Heart left ventricle (tissue), 13 donors: ENCODE measurements at regions not wholly inside any gene's neighbourhood (a gene's known extent, or its start where the extent isn't known, plus 50 kb on each side); places are given as distances from the start of the nearest gene placed in this dataset.
"Not testable (repeated sequence)": the region's sequence is repeated elsewhere in the genome, so short reads cannot be mapped to it uniquely, and the experiment has no call there.

ENCODE experiments used
- CTCF ChIP-seq, 12 donors: fragments of 200-600 bp; sonication (generic) in 4 of 12; IDR thresholded peaks; one replicate each; pipeline versions ENCODE4 v1.5.0 to v1.8.0; 2018 to 2022; ENCODE audit warnings: antibody characterized with exemption in 12 of 12, mild to moderate bottlenecking in 5 of 12
- POLR2A ChIP-seq, 2 donors: fragments of 450-650 bp; IDR thresholded peaks; one replicate each; pipeline ENCODE4 v1.6.1; 2017; ENCODE audit warnings: antibody characterized with exemption in 2 of 2, mild to moderate bottlenecking in 2 of 2, moderate library complexity in 2 of 2
- donor health status: ischemic (EF 13 %, LVEDD 7.1; RV severe dilation, severe dysfunction).
- donor health status: DM: no; HTN: yes; CAD: no.
- donor health status: DM: no; HTN: no; CAD: no.
- donor health status: ischemic (EF 25% LVEDD 6.9; RV normal size, moderate dysfunction).
- donor health status: ischemic (EF 25% LVEDD 5.7; RV mildly dilated, moderate dysfunction).
- donor health status: ischemic (EF 35%, LVEDD 5.7; RV mildly dilated, moderate dysfunction).
- donor health status: nonischemic (EF 11% LVEDD 7.7; RV severe dilation, severe dysfunction).
- donor health status: DM: yes; HTN: yes; CAD: no.
- donor health status: PGD.
- donor health status: ischemic (EF 29% LVEDD 5.4; RV normal size, mild dysfunction).
- donor health status: nonischemic (EF 23%, LVEDD 6.1; RV moderate dilation, normal function).

GRCh38 chr22:44636502-44637206 is 65.3 kb upstream of the PRR5 start:
- TF ChIP-seq CTCF, POLR2A (IDR thresholded peaks at IDR 0.05): not testable (repeated sequence)
